CD14-positive monocyte (primary cell): ENCODE measurements at regions not wholly inside any gene's neighbourhood (a gene's known extent, or its start where the extent isn't known, plus 50 kb on each side); places are given as distances from the start of the nearest gene placed in this dataset.

Source experiments
- DNase-seq, 3 donors: peaks; one replicate each; pipeline ENCODE4 v3.0.0-alpha.2; 2011 to 2022
- H2AFZ ChIP-seq: 2 replicates; pipeline ENCODE4 v1.6.0; 2012; ENCODE audit warnings: mild to moderate bottlenecking, low read depth, low read length, inconsistent platforms; ENCODE audit not compliant: insufficient read depth, poor library complexity, severe bottlenecking
- H3K27ac ChIP-seq, 2 donors: 1 replicate in 1 of 2; 2 replicates in 1 of 2; pipeline ENCODE4 v1.5.1; 2012 to 2013; ENCODE audit warnings: low read length in 2 of 2, control low read depth in 1 of 2, inconsistent platforms in 1 of 2, low read depth in 1 of 2, mild to moderate bottlenecking in 1 of 2
- H3K27me3 ChIP-seq, 2 donors: one replicate each; pipeline versions ENCODE4 v1.6.0 to v1.6.1; 2011 to 2013; ENCODE audit warnings: low read length in 2 of 2; ENCODE audit not compliant: control insufficient read depth in 2 of 2, insufficient read depth in 2 of 2
- H3K36me3 ChIP-seq, 2 donors: replicated peaks in 1 of 2; 1 replicate in 1 of 2; 2 replicates in 1 of 2; pipeline versions ENCODE4 v1.5.1 to v1.6.1; 2012 to 2013; ENCODE audit warnings: low read length in 2 of 2, control low read depth in 1 of 2, inconsistent platforms in 1 of 2, mild to moderate bottlenecking in 1 of 2; ENCODE audit not compliant: insufficient read depth in 2 of 2, control insufficient read depth in 1 of 2
- H3K4me1 ChIP-seq, 2 donors: 1 replicate in 1 of 2; 2 replicates in 1 of 2; pipeline versions ENCODE4 v1.5.1 to v1.6.1; 2012 to 2013; ENCODE audit warnings: low read length in 2 of 2, control low read depth in 1 of 2, inconsistent platforms in 1 of 2, mild to moderate bottlenecking in 1 of 2, moderate library complexity in 1 of 2; ENCODE audit not compliant: insufficient read depth in 2 of 2, control insufficient read depth in 1 of 2
- H3K4me2 ChIP-seq: replicated peaks from 2 replicates; pipeline ENCODE3; 2012; ENCODE audit warnings: low read length, moderate library complexity, mild to moderate bottlenecking; ENCODE audit not compliant: poor library complexity, severe bottlenecking; ENCODE audit errors: extremely low read depth
- H3K4me3 ChIP-seq, 3 experiments: fragments of 200-600 bp in 1 of 3; sonication (generic) in 1 of 3; replicated peaks in 1 of 3; 1 replicate in 2 of 3; 2 replicates in 1 of 3; pipeline ENCODE4 v1.5.1; 2011 to 2013; ENCODE audit warnings: low read length in 3 of 3, mild to moderate bottlenecking in 3 of 3, control low read depth in 2 of 3, low read depth in 2 of 3, inconsistent platforms in 1 of 3, moderate library complexity in 1 of 3
- H3K79me2 ChIP-seq: 2 replicates; pipeline ENCODE4 v1.6.0; 2012; ENCODE audit warnings: mild to moderate bottlenecking, control low read depth, inconsistent platforms, low read length, moderate library complexity; ENCODE audit not compliant: insufficient read depth
- H3K9ac ChIP-seq: 2 replicates; pipeline ENCODE4 v1.6.0; 2017; ENCODE audit warnings: low read length, mild to moderate bottlenecking; ENCODE audit not compliant: insufficient read depth, poor library complexity, severe bottlenecking
- H3K9me3 ChIP-seq, 2 donors: replicated peaks in 1 of 2; 1 replicate in 1 of 2; 2 replicates in 1 of 2; pipeline versions ENCODE4 v1.5.1 to v1.6.1; 2012 to 2013; ENCODE audit warnings: low read length in 2 of 2, control low read depth in 1 of 2; ENCODE audit not compliant: control insufficient read depth in 1 of 2, insufficient read depth in 1 of 2
- H4K20me1 ChIP-seq: 2 replicates; pipeline ENCODE4 v1.6.0; 2012; ENCODE audit warnings: mild to moderate bottlenecking, low read length, control low read depth, moderate library complexity; ENCODE audit not compliant: insufficient read depth
- H3K27ac Mint-ChIP-seq, 7 donors: one replicate each; pipeline ENCODE4 v1.8.0; 2020; ENCODE audit warnings: mild to moderate bottlenecking in 7 of 7, mixed read lengths in 7 of 7, moderate library complexity in 6 of 7, inconsistent platforms in 2 of 7
- H3K27me3 Mint-ChIP-seq, 3 donors: one replicate each; pipeline ENCODE4 v1.8.0; 2021 to 2022; ENCODE audit warnings: low read depth in 3 of 3, mild to moderate bottlenecking in 3 of 3, mixed read lengths in 3 of 3, moderate library complexity in 3 of 3, inconsistent platforms in 1 of 3
- H3K36me3 Mint-ChIP-seq, 2 donors: one replicate each; pipeline ENCODE4 v1.8.0; 2020; ENCODE audit warnings: mixed read lengths in 2 of 2, inconsistent platforms in 1 of 2, mild to moderate bottlenecking in 1 of 2
- H3K4me1 Mint-ChIP-seq: one replicate; pipeline ENCODE4 v1.8.0; 2020; ENCODE audit warnings: mild to moderate bottlenecking, mixed read lengths
- H3K4me3 Mint-ChIP-seq, 2 donors: one replicate each; pipeline ENCODE4 v1.8.0; 2020; ENCODE audit warnings: mild to moderate bottlenecking in 2 of 2, mixed read lengths in 2 of 2, moderate library complexity in 1 of 2
- H3K9me3 Mint-ChIP-seq, 7 donors: one replicate each; pipeline ENCODE4 v1.8.0; 2020 to 2022; ENCODE audit warnings: mixed read lengths in 7 of 7, mild to moderate bottlenecking in 6 of 7, moderate library complexity in 6 of 7, inconsistent platforms in 2 of 7
- CTCF ChIP-seq: fragments of 200-600 bp; IDR thresholded peaks from one replicate; pipeline ENCODE4 v1.8.0; 2022; ENCODE audit warnings: antibody characterized with exemption, mild to moderate bottlenecking
- WGBS: methylation state at CpG from one replicate; pipeline ENCODE4 v1.1.5; 2013; ENCODE audit warnings: missing lambda C conversion rate; ENCODE audit not compliant: insufficient coverage; 5-methylcytosine and 5-hydroxymethylcytosine counted together
- intact Hi-C, 2 donors: fragments of 100-400 bp; cut with micrococcal nuclease; formaldehyde crosslinking; loops; one replicate each; pipeline versions ENCODE4 v1.15.0 to v1.15.1; 2023

GRCh38 chr15:69755551-69756310, 303.1 kb downstream of the RPLP1 start:
- Mint-ChIP-seq H3K4me1 (peaks cover 71% of the 10 kb centered on the region), H3K4me3 (peak overlapping the region in 1 of 2 donors; percentile 70), H3K9me3 (peaks cover 7 to 16% (median 11%) of the 10 kb centered on the region in 7 donors), H3K27me3 (peaks cover 0 to 5% (median 3%) of the 10 kb centered on the region in 3 donors), H3K27ac (peak overlapping the region; percentile 81 to 95 (median 87)), H3K36me3 (peaks cover 22 to 23% of the 10 kb centered on the region in 2 donors)
- peak overlapping the region; percentile 48 for H3K4me2 ChIP-seq
- H3K9ac ChIP-seq: peak overlapping the region; percentile 11
- no peaks in the 10 kb centered on the region for H3K27me3 ChIP-seq
- H3K9me3 ChIP-seq: no peaks in the 10 kb centered on the region
- H3K36me3 ChIP-seq: no peaks in the 10 kb centered on the region
- 0% methylated on average over 1 of the region's 7 CpGs for WGBS
- peak overlapping the region; percentile 32 to 80 for H3K27ac ChIP-seq
- peak; percentile 64 to 89 (median 79) for DNase-seq
- H2AFZ ChIP-seq: no peak overlapping the region
- TF ChIP-seq CTCF: no peak
- intact Hi-C loops: no loop called here
- H3K4me1 ChIP-seq: peaks cover 61 to 69% of the 10 kb centered on the region in 2 donors
- H4K20me1 ChIP-seq: no peaks in the 10 kb centered on the region
- H3K4me3 ChIP-seq: peak overlapping the region in 1 of 3 experiments; percentile 30
- no peaks in the 10 kb centered on the region for H3K79me2 ChIP-seq

DNA sequence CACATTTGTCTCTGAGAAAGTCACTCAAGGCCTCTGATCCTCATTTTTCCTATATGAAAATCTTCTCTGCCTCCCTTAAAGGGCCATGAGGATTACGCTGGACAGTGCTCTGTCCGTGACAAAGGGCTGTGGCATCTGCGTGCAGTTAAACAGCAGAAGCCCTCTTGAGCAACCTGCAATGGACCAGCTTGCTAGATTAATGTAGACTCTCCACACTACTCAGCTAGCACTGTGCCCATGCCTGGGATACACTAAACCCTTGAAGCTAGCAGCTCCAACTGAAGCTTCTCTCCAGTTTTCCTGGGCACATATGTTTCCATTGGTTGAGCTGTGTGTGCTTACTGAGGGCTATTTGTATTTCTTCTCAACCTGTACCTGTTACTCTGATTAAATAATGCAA, 303.8 kb downstream of the RPLP1 start:
- H3K36me3 ChIP-seq: no peaks in the 10 kb centered on the region
- Mint-ChIP-seq H3K9me3 (peaks cover 9 to 21% (median 11%) of the 10 kb centered on the region in 7 donors), H3K4me1 (peaks cover 71% of the 10 kb centered on the region), H3K27ac (peak overlapping the region in 5 of 7 donors; percentile 68 to 95 (median 87)), H3K36me3 (peaks cover 23 to 25% of the 10 kb centered on the region in 2 donors), H3K27me3 (peaks cover 0 to 3% (median 0%) of the 10 kb centered on the region in 3 donors), H3K4me3 (no peak overlapping the region)
- H4K20me1 ChIP-seq: no peaks in the 10 kb centered on the region
- H2AFZ ChIP-seq: no peak overlapping the region
- no peak overlapping the region for H3K4me2 ChIP-seq
- H3K27ac ChIP-seq: peak overlapping the region in 1 of 2 donors; percentile 80
- WGBS: 64% methylated on average over 3 of the region's 3 CpGs
- intact Hi-C loops: no loop called here
- peaks cover 67 to 74% of the 10 kb centered on the region in 2 donors for H3K4me1 ChIP-seq
- no peak for TF ChIP-seq CTCF
- H3K27me3 ChIP-seq: no peaks in the 10 kb centered on the region
- H3K9me3 ChIP-seq: no peaks in the 10 kb centered on the region
- H3K4me3 ChIP-seq: no peak overlapping the region
- DNase-seq: no peak
- no peaks in the 10 kb centered on the region for H3K79me2 ChIP-seq
- H3K9ac ChIP-seq: no peak overlapping the region
